ENCODE measurements at regions not wholly inside any gene's neighbourhood (a gene's known extent, or its start where the extent isn't known, plus 50 kb on each side); places are given as distances from the start of the nearest gene placed in this dataset.

DNA sequence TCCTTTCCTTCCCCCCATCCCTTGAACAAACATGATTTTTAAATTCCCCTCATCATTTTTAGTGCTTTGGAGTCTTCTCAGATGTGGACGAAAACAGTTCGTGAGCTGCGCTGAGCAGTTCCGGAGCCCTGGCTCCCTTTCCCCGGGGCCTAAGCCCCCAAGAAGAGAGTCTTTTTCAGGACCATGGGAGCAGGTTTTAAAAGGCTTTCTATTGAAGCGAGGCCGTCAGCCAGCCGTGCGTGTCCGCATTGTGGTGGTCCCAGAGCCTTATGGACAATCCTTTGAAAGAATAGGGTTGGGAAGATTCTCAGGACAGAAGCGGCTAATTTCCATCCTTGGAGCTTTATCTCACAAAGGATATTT lies 290.7 kb downstream of the SOX11 start:
- intact Hi-C loops (cut with DNase I): no loop called here

DNA sequence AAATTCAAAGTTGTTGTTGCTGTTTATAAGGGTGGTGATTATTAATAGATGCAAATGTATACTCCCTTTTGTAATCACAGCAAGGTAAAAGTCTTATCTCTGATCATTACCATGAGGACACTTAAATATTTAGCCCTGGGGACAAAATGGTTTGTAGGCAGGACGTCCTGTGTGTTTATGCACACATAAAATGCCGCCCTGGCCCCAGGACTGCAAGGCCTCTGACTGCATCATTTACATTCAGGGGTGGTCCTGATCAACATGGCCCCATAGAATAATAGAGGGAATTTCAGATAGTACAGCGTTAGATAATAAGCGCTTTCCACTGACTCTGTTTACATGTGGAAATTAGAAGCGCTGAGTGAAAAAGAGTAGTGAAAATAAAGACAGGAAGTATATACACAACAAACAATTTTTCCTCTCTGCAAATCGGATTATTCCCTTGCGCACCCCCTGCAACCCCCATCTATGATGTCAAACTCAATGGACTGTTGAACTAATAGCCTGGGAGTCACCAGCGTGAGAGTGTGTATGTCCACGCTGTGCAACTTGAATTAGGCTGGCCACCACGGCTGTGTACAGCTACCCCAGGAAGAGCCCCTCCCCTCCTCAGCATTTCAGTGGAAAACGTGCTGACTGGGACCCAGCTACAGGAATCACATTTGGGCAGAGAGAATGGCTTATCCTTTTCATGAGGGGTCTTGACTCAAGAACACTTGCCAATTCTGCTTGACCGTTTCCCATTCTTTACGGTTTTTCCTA lies 291.5 kb downstream of the SOX11 start:
- no peak for DNase-seq (ENCODE audit: low spot score)
- intact Hi-C loops (cut with DNase I): no loop called here

More for the DNA sequence above, 290.7 kb downstream of the SOX11 start:
- DNase-seq (ENCODE audit: low spot score): no peak

GRCh38 chr2:5984273-5984655 lies 292.1 kb downstream of the SOX11 start:
- DNase-seq (ENCODE audit: low spot score): no peak
- intact Hi-C loops (cut with DNase I): no loop called here

DNA sequence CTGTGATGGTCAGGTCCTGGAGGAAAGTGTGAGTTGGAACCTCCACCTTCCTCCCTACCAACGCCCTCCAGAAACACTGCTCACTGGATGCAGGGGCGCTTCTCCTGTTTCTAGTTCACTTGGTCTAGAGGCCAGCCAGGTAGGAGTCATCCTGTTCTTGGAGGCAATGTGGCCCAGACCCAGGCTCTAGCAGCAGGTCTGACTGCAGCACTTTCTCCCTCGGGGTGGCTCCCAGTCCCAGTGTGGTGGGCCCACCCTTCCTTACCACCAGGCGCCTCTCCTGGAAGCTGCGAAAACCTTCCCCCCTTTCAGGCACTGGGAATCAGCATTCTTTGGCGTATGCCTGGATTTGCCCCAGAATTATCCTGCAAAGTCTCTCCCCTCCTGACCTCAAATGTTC lies 292.8 kb downstream of the SOX11 start:
- no peak for DNase-seq (ENCODE audit: low spot score)
- intact Hi-C loops (cut with DNase I): no loop called here

DNA sequence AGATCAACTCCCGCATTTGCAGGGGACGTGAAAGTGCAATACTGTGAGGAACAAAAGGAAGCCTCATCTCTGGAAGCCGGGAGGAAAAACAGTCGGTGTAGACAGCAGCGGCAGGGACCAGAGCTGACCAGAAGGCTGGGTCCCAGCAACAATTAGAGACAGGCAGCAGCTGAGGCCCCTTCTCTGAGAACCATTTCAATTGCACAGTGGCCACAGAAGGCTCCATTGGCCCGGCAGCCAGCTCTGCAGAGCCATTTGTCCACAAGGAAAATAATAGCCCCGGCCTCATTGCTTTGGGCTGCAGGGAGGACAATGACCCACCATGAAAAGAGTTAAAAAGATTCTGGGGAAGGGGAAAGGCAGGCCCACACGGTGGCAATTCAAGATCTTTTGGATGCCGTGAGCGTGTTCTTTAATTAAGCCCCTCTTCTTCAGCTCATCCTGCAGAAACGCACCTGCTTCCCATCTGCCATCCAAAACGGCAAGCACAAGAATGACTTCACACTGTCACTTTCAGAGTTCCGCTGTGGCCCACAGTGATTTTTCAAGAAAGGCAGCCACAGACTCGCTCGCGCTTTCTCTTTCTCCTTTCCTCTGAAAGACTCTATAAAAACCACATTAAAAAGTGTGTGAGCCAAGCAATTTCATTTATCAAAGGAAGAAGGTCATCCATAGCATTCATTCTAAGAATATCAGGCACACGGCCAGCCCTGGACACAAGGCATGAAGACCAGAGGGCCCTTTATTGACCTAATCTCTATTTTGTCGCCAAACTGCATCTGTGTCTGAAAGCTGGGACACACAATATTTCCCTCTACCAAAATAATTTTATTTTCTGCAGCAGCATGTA lies 293.6 kb downstream of the SOX11 start:
- intact Hi-C loops (cut with DNase I): no loop called here
- no peak for DNase-seq (ENCODE audit: low spot score)

- DNase-seq (ENCODE audit: low spot score): no peak
- intact Hi-C loops (cut with DNase I): no loop called here
Observed at GRCh38 chr2:5986801-5987787, 294.9 kb downstream of the SOX11 start.

- intact Hi-C loops (cut with DNase I): no loop called here
- DNase-seq (ENCODE audit: low spot score): no peak
Observed at GRCh38 chr2:5988120-5988519, 295.9 kb downstream of the SOX11 start.

DNA sequence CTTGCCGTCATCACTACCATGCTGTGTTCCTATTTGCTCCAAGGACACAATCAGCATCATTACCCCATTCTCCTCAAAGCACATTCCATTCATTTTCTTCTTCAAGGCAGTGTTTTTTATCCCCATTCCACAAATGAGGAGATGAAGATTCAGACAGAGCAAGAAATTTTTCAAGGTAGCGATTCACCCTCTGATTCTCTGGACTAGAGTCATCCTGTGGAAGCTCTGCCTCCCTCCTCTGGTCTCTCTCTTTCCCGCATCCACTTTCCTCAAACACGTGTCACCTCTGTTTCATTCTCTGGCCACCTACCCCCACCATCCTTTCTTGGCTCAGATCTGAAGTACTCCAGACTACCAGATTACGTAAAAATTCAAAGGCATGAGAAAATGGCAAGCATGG lies 297.9 kb downstream of the SOX11 start:
- DNase-seq (ENCODE audit: low spot score): no peak
- intact Hi-C loops (cut with DNase I): no loop called here

DNA sequence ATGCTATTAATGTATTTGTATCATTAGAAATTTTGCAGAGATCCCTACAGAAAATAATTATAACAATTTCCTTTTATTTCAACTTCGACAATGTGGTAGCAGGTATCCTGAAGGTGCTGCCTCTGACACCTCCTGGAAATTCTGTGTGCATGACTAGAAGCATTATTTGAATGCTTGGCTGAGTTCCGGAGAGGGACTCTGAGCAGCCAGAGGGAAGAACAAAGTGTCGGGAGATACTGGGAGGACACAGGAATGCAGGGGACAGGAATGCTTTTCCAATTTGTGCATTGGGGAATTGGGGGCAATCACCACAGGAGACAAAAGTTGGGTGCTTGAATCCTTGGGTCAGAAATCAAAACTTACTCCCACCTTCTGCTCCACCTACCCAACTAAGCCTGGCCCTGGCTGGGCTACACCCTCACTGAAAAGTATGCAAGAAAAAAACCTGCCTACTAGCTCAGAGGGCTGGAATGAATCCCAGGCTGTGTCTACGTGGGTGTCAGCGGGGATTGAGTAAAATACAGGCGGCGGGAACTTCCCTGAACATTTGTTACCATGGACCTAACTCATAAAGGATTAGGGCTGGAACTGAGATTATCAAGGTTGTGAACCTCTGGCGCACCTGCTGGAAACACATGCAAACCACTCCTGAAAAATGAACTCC lies 299.3 kb downstream of the SOX11 start:
- intact Hi-C loops (cut with DNase I): no loop called here

GRCh38 chr2:5995832-5996231 lies 303.6 kb downstream of the SOX11 start:
- intact Hi-C loops (cut with DNase I): no loop called here
- no peak for DNase-seq (ENCODE audit: low spot score)

More for the DNA sequence above, 299.3 kb downstream of the SOX11 start:
- DNase-seq (ENCODE audit: low spot score): no peak

GRCh38 chr2:6008186-6008585 lies 316.0 kb downstream of the SOX11 start:
- intact Hi-C loops (cut with DNase I): no loop called here
- no peak for DNase-seq (ENCODE audit: low spot score)

DNA sequence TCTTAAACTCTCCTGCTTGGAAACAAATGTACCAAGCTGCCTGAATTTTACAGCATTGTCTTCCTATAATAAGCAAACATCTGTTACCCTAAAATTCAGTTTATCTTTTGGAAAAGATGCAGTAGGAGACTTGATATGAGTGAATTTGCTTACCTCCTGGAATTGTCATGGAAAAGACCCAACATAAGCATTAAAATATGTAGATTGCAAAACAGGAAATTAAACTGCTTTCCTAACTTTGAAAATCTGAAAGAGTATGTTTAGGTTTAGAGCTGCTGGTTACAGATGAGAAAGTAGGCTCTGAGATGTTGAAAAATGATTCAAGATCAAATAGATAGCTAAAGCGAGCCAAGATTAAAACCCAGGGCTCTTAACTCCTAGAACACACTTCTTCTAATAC lies 316.5 kb downstream of the SOX11 start:
- intact Hi-C loops (cut with DNase I): no loop called here
- DNase-seq (ENCODE audit: low spot score): no peak

GRCh38 chr2:6010163-6010562 lies 318.0 kb downstream of the SOX11 start:
- no peak for DNase-seq (ENCODE audit: low spot score)
- intact Hi-C loops (cut with DNase I): no loop called here

- intact Hi-C loops (cut with DNase I): no loop called here
- no peak for DNase-seq (ENCODE audit: low spot score)
Observed at GRCh38 chr2:6011921-6012320, 319.7 kb downstream of the SOX11 start.

- intact Hi-C loops (cut with DNase I): no loop called here
- no peak for DNase-seq (ENCODE audit: low spot score)
Observed at GRCh38 chr2:6017736-6018286, 325.6 kb downstream of the SOX11 start.

DNA sequence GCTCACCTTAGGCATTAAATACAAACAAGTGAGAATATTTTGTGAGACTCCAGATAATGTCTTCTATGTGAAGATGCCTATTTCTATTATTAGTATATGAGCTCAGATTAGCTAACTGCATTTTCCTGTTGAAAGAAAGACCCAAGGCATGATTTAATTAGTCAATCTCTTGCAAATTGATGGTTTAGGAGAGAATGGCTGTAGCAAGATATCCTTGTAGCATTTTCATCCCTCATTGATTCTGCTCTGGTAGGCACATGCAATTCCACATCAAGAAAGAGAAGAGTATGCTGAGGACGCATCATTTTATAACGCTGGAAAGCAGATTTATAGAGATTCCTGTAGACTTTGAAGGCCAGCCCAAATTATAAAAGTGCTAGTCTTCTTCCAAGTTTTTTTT lies 332.0 kb downstream of the SOX11 start:
- intact Hi-C loops (cut with DNase I): no loop called here
- DNase-seq (ENCODE audit: low spot score): no peak

- intact Hi-C loops (cut with DNase I): no loop called here
- DNase-seq (ENCODE audit: low spot score): no peak
Observed at GRCh38 chr2:6024784-6025183, 332.6 kb downstream of the SOX11 start.

- DNase-seq (ENCODE audit: low spot score): no peak
- intact Hi-C loops (cut with DNase I): no loop called here
Observed at GRCh38 chr2:6025391-6025790, 333.2 kb downstream of the SOX11 start.

DNA sequence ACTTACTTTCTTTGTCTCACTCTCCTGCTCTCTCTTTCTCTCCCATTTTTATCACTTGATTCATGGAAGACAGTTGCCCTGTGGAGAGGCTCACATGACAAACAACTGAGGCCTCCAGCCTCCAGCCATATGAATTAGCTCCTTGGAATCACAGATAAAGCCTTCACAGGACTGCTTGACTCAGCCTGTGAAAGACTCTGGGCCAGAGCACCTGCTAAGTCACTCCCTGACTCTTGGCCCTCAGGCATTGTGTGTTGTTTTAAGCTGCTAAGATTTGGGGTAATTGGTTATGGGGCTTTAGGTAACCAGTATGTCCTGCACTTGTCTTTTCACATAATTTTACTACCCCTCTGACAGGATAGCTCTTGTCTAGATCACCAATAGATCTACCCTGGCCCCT lies 334.9 kb downstream of the SOX11 start:
- intact Hi-C loops (cut with DNase I): no loop called here
- DNase-seq (ENCODE audit: low spot score): no peak
